Lung microvascular endothelial cell (primary cell): ENCODE measurements at regions not wholly inside any gene's neighbourhood (a gene's known extent, or its start where the extent isn't known, plus 50 kb on each side); places are given as distances from the start of the nearest gene placed in this dataset.
"Not testable (repeated sequence)": the region's sequence is repeated elsewhere in the genome, so short reads cannot be mapped to it uniquely, and the experiment has no call there.

Source experiments
- DNase-seq, 2 donors: peaks; one replicate each; pipeline versions ENCODE4 v3.0.0 to v3.0.0-alpha.2; 2010; ENCODE audit warnings: low read depth in 2 of 2

GRCh38 chr21:21851657-21852056, 853.4 kb downstream of the NCAM2 start:
- no peak for DNase-seq

GRCh38 chr21:21858502-21859334, 860.5 kb downstream of the NCAM2 start:
- DNase-seq, result no peak

DNA sequence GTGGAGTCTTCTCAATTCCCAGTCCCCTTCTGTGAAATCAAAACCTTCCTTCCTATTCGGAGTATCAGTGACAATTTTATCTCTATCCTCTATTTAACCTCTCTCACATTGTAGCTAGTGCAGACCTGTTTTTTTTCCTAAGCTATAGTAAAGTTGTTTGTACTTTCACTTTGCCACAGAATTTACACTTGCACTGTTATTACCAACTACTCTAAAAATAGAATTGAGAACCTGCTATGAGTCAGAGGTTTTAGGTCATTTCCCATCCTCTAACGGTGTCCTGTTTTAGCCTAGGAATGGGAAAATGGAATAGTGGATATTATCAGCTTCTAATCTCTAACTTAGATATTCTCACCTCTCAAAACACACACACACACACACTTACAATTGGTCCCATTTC, 862.7 kb downstream of the NCAM2 start:
- no peak for DNase-seq

- DNase-seq, result no peak
Observed at GRCh38 chr21:21864321-21864840, 866.2 kb downstream of the NCAM2 start.

DNA sequence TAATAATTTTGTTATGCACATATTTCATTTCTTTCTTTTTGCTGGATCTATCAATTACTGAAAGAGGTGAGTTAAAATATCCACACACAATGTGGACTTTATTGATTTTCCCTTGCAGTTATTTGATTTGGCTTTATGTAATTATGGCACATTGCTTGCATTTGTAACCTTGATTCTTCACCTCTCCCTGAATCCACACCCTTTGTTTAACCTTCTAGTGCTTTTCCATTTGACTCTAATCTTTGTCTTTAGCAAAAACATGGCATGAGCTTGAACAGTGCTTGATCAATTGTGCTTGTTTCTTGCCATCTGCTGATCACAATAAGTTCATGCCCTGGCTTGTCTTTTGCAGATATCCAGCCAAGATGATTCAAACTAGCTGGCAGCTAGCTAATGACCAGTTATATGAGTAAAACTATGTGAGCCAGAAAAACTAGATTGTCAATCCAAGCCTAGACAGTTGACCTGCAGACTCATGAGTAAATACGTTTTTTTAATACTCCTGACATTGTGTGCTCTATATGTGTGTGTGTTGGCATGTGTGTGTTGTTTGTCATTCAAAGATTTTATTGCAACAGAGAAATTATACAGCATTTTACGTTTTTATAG, 899.2 kb downstream of the NCAM2 start:
- DNase-seq, result no peak

- DNase-seq, result no peak
Observed at GRCh38 chr21:21898801-21899200, 900.6 kb downstream of the NCAM2 start.

- DNase-seq, result not testable (repeated sequence)
Observed at GRCh38 chr21:21902416-21902815, 904.2 kb downstream of the NCAM2 start.

DNA sequence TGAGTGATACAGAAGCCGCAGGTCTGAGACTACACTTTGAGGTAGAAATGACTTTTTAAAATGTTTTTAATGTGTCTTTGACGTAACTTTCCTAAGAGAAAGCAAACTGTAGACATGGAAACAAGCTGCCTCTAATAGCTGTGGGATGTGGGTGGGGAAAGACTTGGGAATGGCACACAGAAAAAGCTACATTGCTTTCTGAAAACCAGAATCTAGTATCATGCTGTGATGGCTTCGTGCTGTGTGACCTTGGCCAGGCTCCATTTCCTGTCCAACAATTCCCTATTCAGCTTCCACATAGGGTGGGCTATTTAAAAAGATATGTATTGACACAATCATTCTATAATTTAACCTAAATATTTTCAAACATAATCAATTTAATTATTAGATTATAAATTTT, 909.1 kb downstream of the NCAM2 start:
- DNase-seq, result no peak

DNA sequence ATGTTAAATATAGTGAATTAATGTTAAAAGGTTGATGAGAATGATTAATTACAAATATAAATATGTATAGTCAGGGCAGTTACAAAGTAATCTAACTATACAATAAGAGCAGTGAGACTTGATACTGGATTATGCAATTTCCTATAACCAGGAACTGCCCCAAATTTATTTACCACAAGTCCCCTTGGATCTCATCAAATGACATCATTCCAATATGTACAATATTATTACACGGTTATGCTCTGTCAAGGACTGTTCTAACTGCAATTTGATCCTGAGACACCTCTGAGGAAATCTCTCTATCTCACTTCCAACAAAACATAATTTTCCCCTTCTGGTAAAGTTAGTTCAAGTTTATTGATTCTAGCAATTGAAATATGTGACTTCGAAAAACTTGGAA, 917.6 kb downstream of the NCAM2 start:
- no peak for DNase-seq

GRCh38 chr21:21921410-21922232, 923.4 kb downstream of the NCAM2 start:
- no peak for DNase-seq

DNA sequence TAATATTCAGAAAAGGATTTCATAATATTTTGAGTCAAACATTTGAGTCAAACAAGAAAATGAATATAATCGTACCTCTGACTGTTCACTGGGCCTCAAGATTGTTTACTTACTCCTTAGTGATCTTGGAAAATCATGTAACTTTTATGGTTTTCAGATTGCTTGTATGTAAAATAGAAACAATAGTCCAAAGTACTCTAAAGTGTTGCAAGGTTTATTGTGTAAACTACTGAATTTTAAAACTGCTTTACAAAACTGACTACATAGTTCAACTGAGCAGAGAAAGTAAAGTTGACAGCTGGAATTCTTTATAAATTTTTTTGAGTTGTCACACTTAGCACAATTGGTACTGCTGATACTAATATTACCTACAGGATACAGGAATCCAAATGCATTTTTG, 931.0 kb downstream of the NCAM2 start:
- no peak for DNase-seq

- DNase-seq, result no peak
Observed at GRCh38 chr21:21929789-21930188, 931.6 kb downstream of the NCAM2 start.

GRCh38 chr21:21952566-21952965, 954.4 kb downstream of the NCAM2 start:
- DNase-seq, result no peak

- DNase-seq, result no peak
Observed at GRCh38 chr21:21955204-21955603, 957.0 kb downstream of the NCAM2 start.

DNA sequence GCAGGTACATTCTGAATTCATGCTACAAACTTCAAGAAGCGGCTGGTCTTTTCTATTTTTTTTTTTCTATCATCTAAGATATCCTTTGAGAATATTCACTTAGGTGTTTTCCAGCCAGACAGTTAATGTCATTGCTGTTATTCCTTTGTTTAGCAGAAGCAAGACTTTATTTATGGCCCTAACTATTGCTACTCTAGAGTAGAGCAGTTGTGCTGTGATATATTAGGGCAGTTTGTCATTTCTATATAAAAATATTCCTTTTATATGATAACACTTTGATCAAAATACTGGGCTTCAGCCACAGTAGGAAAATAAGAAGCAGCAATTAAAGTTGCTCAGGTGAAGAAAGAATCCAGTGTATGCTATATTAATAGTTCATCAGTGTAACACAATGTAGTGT, 959.3 kb downstream of the NCAM2 start:
- no peak for DNase-seq

- DNase-seq, result no peak
Observed at GRCh38 chr21:21963911-21964310, 965.7 kb downstream of the NCAM2 start.

- DNase-seq, result no peak
Observed at GRCh38 chr21:21968810-21969209, 970.6 kb downstream of the NCAM2 start.

GRCh38 chr21:21969211-21969610, 971.0 kb downstream of the NCAM2 start:
- DNase-seq, result no peak

- no peak for DNase-seq
Observed at GRCh38 chr21:21971384-21971783, 973.2 kb downstream of the NCAM2 start.

DNA sequence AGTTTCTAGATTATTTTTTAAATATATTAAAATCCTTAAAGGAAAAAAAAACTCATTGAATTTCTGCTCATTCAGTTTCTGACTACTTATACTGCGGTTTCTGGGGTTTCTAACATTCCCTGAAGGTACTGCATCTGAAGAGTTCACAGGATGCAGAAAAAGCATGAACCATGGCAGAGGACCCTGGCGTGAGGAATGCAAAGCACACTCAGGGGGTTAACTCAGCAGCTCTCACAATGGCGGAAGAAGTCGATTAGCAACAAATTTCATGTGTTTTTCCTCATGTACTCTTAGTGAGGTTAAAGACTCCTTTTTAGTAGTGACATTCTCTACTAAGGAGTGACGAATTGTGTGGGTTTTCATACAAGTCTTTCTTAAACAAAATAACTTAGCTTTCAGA, 975.6 kb downstream of the NCAM2 start:
- DNase-seq, result no peak

- no peak for DNase-seq
Observed at GRCh38 chr21:21996891-21997290, 998.7 kb downstream of the NCAM2 start.
